Colonic mucosa (tissue), 4 donors: ENCODE measurements at regions not wholly inside any gene's neighbourhood (a gene's known extent, or its start where the extent isn't known, plus 50 kb on each side); places are given as distances from the start of the nearest gene placed in this dataset.

Source experiments
- DNase-seq: peaks from one replicate; pipeline ENCODE4 v3.0.0-alpha.2; 2020
- H3K27ac ChIP-seq: fragments of 200-600 bp; one replicate; pipeline ENCODE4 v1.8.0; 2021
- H3K27me3 ChIP-seq: fragments of 200-600 bp; one replicate; pipeline ENCODE4 v1.8.0; 2021
- H3K36me3 ChIP-seq: fragments of 200-600 bp; one replicate; pipeline ENCODE4 v1.8.0; 2021
- H3K4me1 ChIP-seq: fragments of 200-600 bp; one replicate; pipeline ENCODE4 v1.8.0; 2021; ENCODE audit warnings: mild to moderate bottlenecking
- H3K4me3 ChIP-seq: fragments of 200-600 bp; one replicate; pipeline ENCODE4 v1.8.0; 2021
- H3K9ac ChIP-seq, 2 donors: one replicate each; pipeline ENCODE4 v1.7.0; 2013; ENCODE audit warnings: control low read depth in 2 of 2, low read depth in 2 of 2, low read length in 2 of 2
- H3K9me3 ChIP-seq: fragments of 200-600 bp; one replicate; pipeline ENCODE4 v1.8.0; 2021
- CTCF ChIP-seq: fragments of 200-600 bp; IDR thresholded peaks from one replicate; pipeline ENCODE4 v1.8.0; 2022; ENCODE audit warnings: antibody characterized with exemption, mild to moderate bottlenecking
- intact Hi-C: fragments of 100-400 bp; cut with DNase I; formaldehyde crosslinking; loops from one replicate; pipeline ENCODE4 v1.14.1; 2022
- donor health status: healthy.
- donor health status: DM: no; HTN: no; CAD: no.
- donor health status: DM: no; HTN: no; CAD: no.

- Histone ChIP-seq H3K4me1 (no peaks in the 10 kb centered on the region), H3K9me3 (no peaks in the 10 kb centered on the region), H3K36me3 (no peaks in the 10 kb centered on the region), H3K27ac (no peak overlapping the region), H3K27me3 (no peaks in the 10 kb centered on the region), H3K9ac (no peak overlapping the region), H3K4me3 (no peak overlapping the region)
- no peak for TF ChIP-seq CTCF
- DNase-seq = no peak
- intact Hi-C loops = no loop called here
Observed at GRCh38 chr3:34942256-34942655, 697.1 kb upstream of the ARPP21 start.

- Histone ChIP-seq H3K36me3 (no peaks in the 10 kb centered on the region), H3K9me3 (no peaks in the 10 kb centered on the region), H3K27ac (no peak overlapping the region), H3K4me3 (no peak overlapping the region), H3K27me3 (no peaks in the 10 kb centered on the region), H3K4me1 (no peaks in the 10 kb centered on the region), H3K9ac (no peak overlapping the region)
- intact Hi-C loops = no loop called here
- no peak for DNase-seq
- TF ChIP-seq CTCF = no peak
Observed at GRCh38 chr3:34947834-34948233, 691.5 kb upstream of the ARPP21 start.

- Histone ChIP-seq H3K4me3 (no peak overlapping the region), H3K4me1 (no peaks in the 10 kb centered on the region), H3K27me3 (no peaks in the 10 kb centered on the region), H3K36me3 (no peaks in the 10 kb centered on the region), H3K9me3 (no peaks in the 10 kb centered on the region), H3K27ac (no peak overlapping the region), H3K9ac (no peak overlapping the region)
- intact Hi-C loops = no loop called here
- DNase-seq = no peak
- no peak for TF ChIP-seq CTCF
Observed at GRCh38 chr3:34948517-34948916, 690.8 kb upstream of the ARPP21 start.

GRCh38 chr3:34955680-34956079, 683.6 kb upstream of the ARPP21 start:
- TF ChIP-seq CTCF = no peak
- intact Hi-C loops = no loop called here
- DNase-seq = no peak

GRCh38 chr3:34956511-34956910, 682.8 kb upstream of the ARPP21 start:
- DNase-seq = no peak
- Histone ChIP-seq H3K4me1 (no peaks in the 10 kb centered on the region), H3K4me3 (no peak overlapping the region), H3K36me3 (no peaks in the 10 kb centered on the region), H3K9me3 (no peaks in the 10 kb centered on the region), H3K27me3 (no peaks in the 10 kb centered on the region), H3K27ac (no peak overlapping the region), H3K9ac (no peak overlapping the region)
- intact Hi-C loops = no loop called here
- no peak for TF ChIP-seq CTCF

More at GRCh38 chr3:34955680-34956079, 683.6 kb upstream of the ARPP21 start:
- H3K36me3 ChIP-seq = no peaks in the 10 kb centered on the region
- H3K27ac ChIP-seq = no peak overlapping the region
- H3K4me1 ChIP-seq = no peaks in the 10 kb centered on the region
- H3K4me3 ChIP-seq = no peak overlapping the region
- no peak overlapping the region for H3K9ac ChIP-seq
- H3K9me3 ChIP-seq = no peaks in the 10 kb centered on the region
- no peaks in the 10 kb centered on the region for H3K27me3 ChIP-seq

- intact Hi-C loops = no loop called here
- Histone ChIP-seq H3K4me3 (no peak overlapping the region), H3K9ac (no peak overlapping the region), H3K9me3 (no peaks in the 10 kb centered on the region), H3K27ac (no peak overlapping the region), H3K4me1 (no peaks in the 10 kb centered on the region), H3K36me3 (no peaks in the 10 kb centered on the region), H3K27me3 (no peaks in the 10 kb centered on the region)
- no peak for TF ChIP-seq CTCF
- DNase-seq = no peak
Observed at GRCh38 chr3:34957677-34958076, 681.6 kb upstream of the ARPP21 start.
